Fibroblast of mammary gland (primary cell): ENCODE measurements at regions not wholly inside any gene's neighbourhood (a gene's known extent, or its start where the extent isn't known, plus 50 kb on each side); places are given as distances from the start of the nearest gene placed in this dataset.

ENCODE experiments used
- DNase-seq: peaks from one replicate; pipeline ENCODE4 v3.0.0-alpha.2; 2010; ENCODE audit warnings: low read depth
- H3K4me3 ChIP-seq: 2 replicates; pipeline ENCODE4 v1.5.1; 2011; ENCODE audit warnings: low read depth, mild to moderate bottlenecking, low read length, moderate library complexity; ENCODE audit not compliant: control insufficient read depth
- CTCF ChIP-seq: conservative IDR thresholded peaks from 2 replicates; pipeline ENCODE4 v1.5.1; 2011; ENCODE audit warnings: low read depth, low read length, inconsistent platforms; ENCODE audit not compliant: control insufficient read depth, insufficient read depth

- no peak overlapping the region for H3K4me3 ChIP-seq
- no peak for DNase-seq
- no peak for TF ChIP-seq CTCF
Measured at GRCh38 chr6:90863043-90863442, 276.2 kb upstream of the MAP3K7 start.

GRCh38 chr6:90860822-90861601, 274.1 kb upstream of the MAP3K7 start:
- TF ChIP-seq CTCF, result no peak
- H3K4me3 ChIP-seq, result no peak overlapping the region
- DNase-seq, result peak; percentile 7

- H3K4me3 ChIP-seq, result no peak overlapping the region
- no peak for DNase-seq
- no peak for TF ChIP-seq CTCF
Measured at GRCh38 chr6:90859612-90860011, 272.7 kb upstream of the MAP3K7 start.

GRCh38 chr6:90859056-90859455, 272.2 kb upstream of the MAP3K7 start:
- no peak for DNase-seq
- no peak for TF ChIP-seq CTCF
- no peak overlapping the region for H3K4me3 ChIP-seq

- DNase-seq, result no peak
- TF ChIP-seq CTCF, result no peak
- no peak overlapping the region for H3K4me3 ChIP-seq
Measured at GRCh38 chr6:90849686-90850085, 262.8 kb upstream of the MAP3K7 start.

- H3K4me3 ChIP-seq, result no peak overlapping the region
- TF ChIP-seq CTCF, result no peak
- no peak for DNase-seq
Measured at GRCh38 chr6:90846824-90847223, 260.0 kb upstream of the MAP3K7 start.
